PC-9 (cell line): ENCODE measurements at regions not wholly inside any gene's neighbourhood (a gene's known extent, or its start where the extent isn't known, plus 50 kb on each side); places are given as distances from the start of the nearest gene placed in this dataset.

Experiments used
- BruUV-seq: library from RNA; stranded (reverse); fragments of 400-500 nt; replicated peaks from 2 replicates; lab custom pipeline; 2021; lab: Mats Ljungman, UMichigan
- CTCF ChIA-PET: fragments of 300-600 bp; sonication (Branson Sonifier 250); formaldehyde crosslinking; loops from one replicate; lab custom pipeline; 2022; ENCODE audit warnings: antibody characterized with exemption; lab: Charles Lee
- POLR2A ChIA-PET: fragments of 300-600 bp; sonication (Branson Sonifier 250); formaldehyde crosslinking; loops from one replicate; lab custom pipeline; 2022; ENCODE audit warnings: antibody characterized with exemption; ENCODE audit not compliant: unreplicated experiment; lab: Charles Lee
- DNase-seq, 2 experiments: peaks; one replicate each; pipeline versions ENCODE4 v3.0.0 to v3.0.0-alpha.2; 2015 to 2022; ENCODE audit warnings: mixed read lengths in 1 of 2
- H2AFZ ChIP-seq: fragments of 200-600 bp; sonication (generic); 2 replicates; pipeline ENCODE4 v1.8.1; 2017; ENCODE audit warnings: antibody characterized with exemption
- H3F3A ChIP-seq: fragments of 200-600 bp; sonication (generic); 2 replicates; pipeline ENCODE4 v1.8.1; 2017; ENCODE audit warnings: antibody characterized with exemption, mild to moderate bottlenecking, low read depth; ENCODE audit not compliant: insufficient read depth
- H3K27ac ChIP-seq: fragments of 200-600 bp; sonication (generic); 2 replicates; pipeline ENCODE4 v1.6.1; 2016; ENCODE audit warnings: mixed run types
- H3K27me3 ChIP-seq: fragments of 200-600 bp; sonication (generic); 2 replicates; pipeline ENCODE4 v1.6.1; 2016; ENCODE audit warnings: low read depth, mixed run types; ENCODE audit not compliant: insufficient read depth
- H3K36me3 ChIP-seq: fragments of 200-600 bp; sonication (generic); 2 replicates; pipeline ENCODE4 v1.6.1; 2016; ENCODE audit warnings: low read depth, mixed run types
- H3K4me1 ChIP-seq: fragments of 200-600 bp; sonication (generic); replicated peaks from 2 replicates; pipeline ENCODE4 v1.6.1; 2016; ENCODE audit warnings: mixed run types; ENCODE audit not compliant: insufficient read depth
- H3K4me2 ChIP-seq: fragments of 200-600 bp; sonication (generic); 2 replicates; pipeline ENCODE4 v1.6.1; 2017; ENCODE audit warnings: mixed run types
- H3K4me3 ChIP-seq: fragments of 200-600 bp; sonication (generic); 2 replicates; pipeline ENCODE4 v1.6.1; 2016; ENCODE audit warnings: mixed run types
- H3K79me2 ChIP-seq: fragments of 200-600 bp; sonication (generic); 2 replicates; pipeline ENCODE4 v1.6.1; 2017; ENCODE audit warnings: low read depth, mixed run types
- H3K9me2 ChIP-seq: fragments of 200-600 bp; sonication (generic); 2 replicates; pipeline ENCODE4 v1.8.1; 2017; ENCODE audit warnings: mild to moderate bottlenecking; ENCODE audit not compliant: insufficient read depth
- H3K9me3 ChIP-seq: fragments of 200-600 bp; sonication (generic); 2 replicates; pipeline ENCODE4 v1.8.1; 2016; ENCODE audit warnings: low read depth; ENCODE audit not compliant: insufficient read depth
- H4K20me1 ChIP-seq: fragments of 200-600 bp; sonication (generic); 2 replicates; pipeline ENCODE4 v1.8.1; 2017; ENCODE audit not compliant: insufficient read depth
- CTCF ChIP-seq: fragments of 200-600 bp; sonication (generic); conservative IDR thresholded peaks from 2 replicates; pipeline ENCODE4 v1.6.1; 2017; ENCODE audit warnings: mixed run types, antibody characterized with exemption, mild to moderate bottlenecking, moderate library complexity
- EZH2 ChIP-seq: fragments of 200-600 bp; sonication (generic); IDR thresholded peaks from 2 replicates; pipeline ENCODE4 v1.8.0; 2017; ENCODE audit warnings: antibody characterized with exemption, low read depth
- intact Hi-C: fragments of 100-400 bp; cut with micrococcal nuclease; formaldehyde crosslinking; loops from one replicate; pipeline ENCODE4 v1.10.0; 2022; ENCODE audit not compliant: unreplicated experiment

DNA sequence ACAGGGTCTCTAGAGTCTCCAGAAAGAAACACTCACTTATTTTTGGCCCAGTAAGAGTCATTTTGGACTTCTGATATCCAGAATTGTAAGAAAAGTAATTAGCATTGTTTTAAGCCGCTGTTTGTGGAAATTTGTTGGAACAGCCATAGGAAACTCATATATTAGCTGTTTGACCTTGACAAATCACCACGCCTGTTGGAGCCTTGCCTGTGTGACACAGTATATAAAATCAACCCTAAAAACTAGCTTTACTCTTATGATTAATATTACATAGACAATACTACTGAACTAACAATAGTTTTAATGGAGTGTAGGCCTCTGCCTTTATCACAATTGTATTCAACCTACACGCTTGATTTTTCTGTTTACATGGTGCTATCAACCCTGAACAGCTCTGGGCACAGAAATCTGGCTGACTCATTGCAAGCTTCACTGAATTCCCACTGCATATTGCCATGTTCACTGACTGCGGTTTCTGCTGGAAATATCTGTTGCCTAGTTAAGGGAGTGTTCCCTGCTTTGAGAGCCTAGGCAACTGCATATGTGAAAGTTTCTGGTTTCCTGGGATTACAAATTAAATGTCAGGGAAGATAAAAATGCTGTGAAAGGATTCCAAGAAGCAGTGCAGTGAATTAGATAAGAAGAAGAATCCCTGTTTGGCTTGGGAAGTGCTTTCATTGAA, 419.5 kb upstream of the DEPDC1 start:
- H3K9me3 ChIP-seq, result no peaks in the 10 kb centered on the region
- H4K20me1 ChIP-seq, result no peaks in the 10 kb centered on the region
- H3K4me2 ChIP-seq, result no peak overlapping the region
- POLR2A ChIA-PET, result no interaction called here
- H3K36me3 ChIP-seq, result no peaks in the 10 kb centered on the region
- H3K4me1 ChIP-seq, result no peaks in the 10 kb centered on the region
- no peak overlapping the region for H2AFZ ChIP-seq
- TF ChIP-seq CTCF, result no peak
- no peak for TF ChIP-seq EZH2
- CTCF ChIA-PET, result no interaction called here
- no peaks in the 10 kb centered on the region for H3K27me3 ChIP-seq
- intact Hi-C loops, result no loop called here
- BruUV-seq, result no TSS peak
- no peaks in the 10 kb centered on the region for H3F3A ChIP-seq
- H3K79me2 ChIP-seq, result no peaks in the 10 kb centered on the region
- DNase-seq, result peak; percentile 27 to 47
- no peaks in the 10 kb centered on the region; the same call in 1 of the 2 replicates for H3K9me2 ChIP-seq
- H3K27ac ChIP-seq, result no peak overlapping the region
- no peak overlapping the region for H3K4me3 ChIP-seq

- Histone ChIP-seq H4K20me1 (no peaks in the 10 kb centered on the region), H3K9me3 (no peaks in the 10 kb centered on the region), H2AFZ (no peak overlapping the region), H3K36me3 (no peaks in the 10 kb centered on the region), H3K27me3 (no peaks in the 10 kb centered on the region), H3K4me3 (no peak overlapping the region), H3K79me2 (no peaks in the 10 kb centered on the region), H3F3A (no peaks in the 10 kb centered on the region), H3K4me1 (no peaks in the 10 kb centered on the region), H3K9me2 (no peaks in the 10 kb centered on the region), H3K4me2 (no peak overlapping the region), H3K27ac (no peak overlapping the region)
- ChIA-PET POLR2A (no interaction called here), CTCF (no interaction called here)
- intact Hi-C loops, result no loop called here
- DNase-seq, result no peak
- TF ChIP-seq CTCF, result no peak
- TF ChIP-seq EZH2, result no peak
- no TSS peak for BruUV-seq
Measured at GRCh38 chr1:68917456-68917855, 420.6 kb upstream of the DEPDC1 start.

DNA sequence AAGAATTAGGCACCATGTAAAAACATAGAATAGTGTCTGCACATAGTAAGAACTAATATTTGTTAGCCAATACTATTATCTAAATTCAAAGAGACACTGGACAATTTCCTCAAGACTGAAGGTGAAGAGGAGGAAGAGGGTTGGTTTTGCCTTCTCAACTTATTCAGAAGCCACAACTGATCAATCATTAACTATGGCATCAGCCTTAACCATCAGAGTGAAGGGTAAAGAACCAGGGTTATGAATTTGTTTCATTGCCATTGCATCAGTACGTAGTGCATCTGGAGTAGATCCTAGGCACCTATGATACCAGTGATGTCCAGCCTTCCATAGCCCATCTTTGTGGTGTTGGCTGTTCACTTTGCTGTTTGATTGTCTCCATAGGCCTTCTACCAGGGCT, 421.7 kb upstream of the DEPDC1 start:
- intact Hi-C loops, result no loop called here
- Histone ChIP-seq H3K4me1 (no peaks in the 10 kb centered on the region), H2AFZ (no peak overlapping the region), H3K9me2 (no peaks in the 10 kb centered on the region), H3F3A (no peaks in the 10 kb centered on the region), H4K20me1 (no peaks in the 10 kb centered on the region), H3K27ac (no peak overlapping the region), H3K36me3 (no peaks in the 10 kb centered on the region), H3K4me3 (no peak overlapping the region), H3K9me3 (no peaks in the 10 kb centered on the region), H3K27me3 (no peaks in the 10 kb centered on the region), H3K79me2 (no peaks in the 10 kb centered on the region), H3K4me2 (no peak overlapping the region)
- POLR2A ChIA-PET, result interaction anchor here (0.7 kb wide), 1 partner anchor 25 kb away, joined by 3 read pairs; no protein-coding TSS in a partner anchor
- TF ChIP-seq EZH2 (no peak), CTCF (no peak)
- no peak for DNase-seq
- CTCF ChIA-PET, result no interaction called here
- BruUV-seq, result no TSS peak
